HUES48 (cell line): ENCODE measurements at regions not wholly inside any gene's neighbourhood (a gene's known extent, or its start where the extent isn't known, plus 50 kb on each side); places are given as distances from the start of the nearest gene placed in this dataset.

Experiments
- H3K27ac ChIP-seq: one replicate; pipeline ENCODE4 v1.7.0; 2013; ENCODE audit warnings: low read depth, low read length, inconsistent platforms
- H3K27me3 ChIP-seq: 2 replicates; pipeline ENCODE4 v1.6.1; 2013; ENCODE audit warnings: mild to moderate bottlenecking, low read length; ENCODE audit not compliant: control insufficient read depth, insufficient read depth
- H3K36me3 ChIP-seq: 2 replicates; pipeline ENCODE4 v1.6.1; 2013; ENCODE audit warnings: low read length; ENCODE audit not compliant: control insufficient read depth, insufficient read depth
- H3K4me1 ChIP-seq: 2 replicates; pipeline ENCODE4 v1.6.1; 2013; ENCODE audit warnings: mild to moderate bottlenecking, low read length; ENCODE audit not compliant: control insufficient read depth, insufficient read depth
- H3K4me3 ChIP-seq: 2 replicates; pipeline ENCODE4 v1.5.1; 2013; ENCODE audit warnings: mild to moderate bottlenecking, low read depth, low read length
- H3K9ac ChIP-seq: 2 replicates; pipeline ENCODE4 v1.6.1; 2013; ENCODE audit warnings: mild to moderate bottlenecking, low read depth, low read length, moderate library complexity
- H3K9me3 ChIP-seq: 2 replicates; pipeline ENCODE4 v1.6.1; 2013; ENCODE audit warnings: low read length; ENCODE audit not compliant: control insufficient read depth, insufficient read depth

GRCh38 chr13:112150352-112150751, 83.4 kb downstream of the SOX1 start:
- no peak overlapping the region for H3K9ac ChIP-seq
- H3K36me3 ChIP-seq: no peaks in the 10 kb centered on the region
- H3K4me3 ChIP-seq: no peak overlapping the region
- H3K27ac ChIP-seq: no peak overlapping the region
- H3K4me1 ChIP-seq: no peaks in the 10 kb centered on the region
- H3K9me3 ChIP-seq: no peaks in the 10 kb centered on the region
- H3K27me3 ChIP-seq: 0 out of 2 replicates have a peak, but pooled peaks cover 5% of the 10 kb centered on the region

GRCh38 chr13:112152846-112153245, 85.9 kb downstream of the SOX1 start:
- H3K36me3 ChIP-seq: no peaks in the 10 kb centered on the region
- no peak overlapping the region for H3K9ac ChIP-seq

GRCh38 chr13:112153364-112153763, 86.4 kb downstream of the SOX1 start:
- Histone ChIP-seq H3K9ac (no peak overlapping the region), H3K4me1 (no peaks in the 10 kb centered on the region), H3K27ac (no peak overlapping the region), H3K27me3 (0 out of 2 replicates have a peak, but pooled peaks cover 5% of the 10 kb centered on the region), H3K4me3 (no peak overlapping the region), H3K36me3 (no peaks in the 10 kb centered on the region), H3K9me3 (peaks cover 11% of the 10 kb centered on the region)

More at GRCh38 chr13:112152846-112153245, 85.9 kb downstream of the SOX1 start:
- no peak overlapping the region for H3K4me3 ChIP-seq
- H3K27me3 ChIP-seq: 0 out of 2 replicates have a peak, but pooled peaks cover 5% of the 10 kb centered on the region
- peaks cover 9% of the 10 kb centered on the region for H3K9me3 ChIP-seq
- H3K27ac ChIP-seq: no peak overlapping the region
- H3K4me1 ChIP-seq: no peaks in the 10 kb centered on the region

- peaks cover 11% of the 10 kb centered on the region for H3K9me3 ChIP-seq
- H3K9ac ChIP-seq: no peak overlapping the region
- peaks cover under 1% of the 10 kb centered on the region; the same call in 1 of the 2 replicates for H3K4me1 ChIP-seq
- no peak overlapping the region for H3K27ac ChIP-seq
- H3K36me3 ChIP-seq: no peaks in the 10 kb centered on the region
- no peak overlapping the region for H3K4me3 ChIP-seq
- H3K27me3 ChIP-seq: 0 out of 2 replicates have a peak, but pooled peaks cover 5% of the 10 kb centered on the region
Measured at GRCh38 chr13:112153846-112154245, 86.9 kb downstream of the SOX1 start.

- H3K27ac ChIP-seq: no peak overlapping the region
- no peaks in the 10 kb centered on the region for H3K36me3 ChIP-seq
- peaks cover 6% of the 10 kb centered on the region for H3K4me1 ChIP-seq
- 0 out of 2 replicates have a peak, but pooled peaks cover 5% of the 10 kb centered on the region for H3K27me3 ChIP-seq
- H3K9me3 ChIP-seq: peaks cover 11% of the 10 kb centered on the region
- H3K4me3 ChIP-seq: no peak overlapping the region
- H3K9ac ChIP-seq: no peak overlapping the region
Measured at GRCh38 chr13:112154301-112155060, 87.5 kb downstream of the SOX1 start.

- Histone ChIP-seq H3K36me3 (no peaks in the 10 kb centered on the region), H3K9me3 (peaks cover 11% of the 10 kb centered on the region), H3K4me3 (no peak overlapping the region), H3K27ac (no peak overlapping the region), H3K27me3 (peaks cover 9% of the 10 kb centered on the region; the same call in 1 of the 2 replicates), H3K9ac (no peak overlapping the region), H3K4me1 (peaks cover 42% of the 10 kb centered on the region)
Measured at GRCh38 chr13:112158961-112159360, 92.0 kb downstream of the SOX1 start.

GRCh38 chr13:112159575-112160547, 92.9 kb downstream of the SOX1 start:
- Histone ChIP-seq H3K27me3 (peaks cover 7% of the 10 kb centered on the region; the same call in 1 of the 2 replicates), H3K36me3 (no peaks in the 10 kb centered on the region), H3K4me1 (peaks cover 42% of the 10 kb centered on the region), H3K4me3 (no peak overlapping the region), H3K9ac (no peak overlapping the region), H3K9me3 (peaks cover 11% of the 10 kb centered on the region), H3K27ac (no peak overlapping the region)

GRCh38 chr13:112160558-112160957, 93.6 kb downstream of the SOX1 start:
- peaks cover 7% of the 10 kb centered on the region; the same call in 1 of the 2 replicates for H3K27me3 ChIP-seq
- peaks cover 11% of the 10 kb centered on the region for H3K9me3 ChIP-seq
- no peak overlapping the region for H3K4me3 ChIP-seq
- H3K27ac ChIP-seq: peak overlapping the region; percentile 96
- H3K4me1 ChIP-seq: peaks cover 42% of the 10 kb centered on the region
- no peaks in the 10 kb centered on the region for H3K36me3 ChIP-seq
- peak overlapping the region; percentile 65; the same call in 1 of the 2 replicates for H3K9ac ChIP-seq

- peak overlapping the region; percentile 65 for H3K9ac ChIP-seq
- H3K27me3 ChIP-seq: peaks cover 7% of the 10 kb centered on the region; the same call in 1 of the 2 replicates
- peaks cover 42% of the 10 kb centered on the region for H3K4me1 ChIP-seq
- H3K9me3 ChIP-seq: peaks cover 11% of the 10 kb centered on the region
- H3K4me3 ChIP-seq: peak overlapping the region; percentile 41
- H3K27ac ChIP-seq: peak overlapping the region; percentile 96
- no peaks in the 10 kb centered on the region for H3K36me3 ChIP-seq
Measured at GRCh38 chr13:112161521-112162301, 94.8 kb downstream of the SOX1 start.
